Esophagus muscularis mucosa (tissue), 4 donors: ENCODE measurements at regions not wholly inside any gene's neighbourhood (a gene's known extent, or its start where the extent isn't known, plus 50 kb on each side); places are given as distances from the start of the nearest gene placed in this dataset.

ENCODE experiments used
- DNase-seq: peaks from one replicate; pipeline ENCODE4 v3.0.0-alpha.2; 2017; ENCODE audit errors: extremely low spot score
- H3K27ac ChIP-seq, 4 donors: fragments of 200-600 bp; sonication (generic); replicated peaks in 1 of 4; 1 replicate in 3 of 4; 2 replicates in 1 of 4; pipeline ENCODE4 v1.5.1; 2016 to 2019; ENCODE audit warnings: mild to moderate bottlenecking in 1 of 4
- H3K27me3 ChIP-seq, 4 donors: fragments of 200-600 bp; sonication (generic); one replicate each; pipeline versions ENCODE4 v1.5.1 to v1.6.0; 2016 to 2019
- H3K36me3 ChIP-seq, 4 donors: fragments of 200-600 bp; sonication (generic); one replicate each; pipeline ENCODE4 v1.5.1; 2016 to 2019
- H3K4me1 ChIP-seq, 4 donors: fragments of 200-600 bp; sonication (generic); one replicate each; pipeline ENCODE4 v1.5.1; 2016 to 2019
- H3K4me3 ChIP-seq, 4 donors: fragments of 200-600 bp; sonication (generic); 1 replicate in 2 of 4; 2 replicates in 2 of 4; pipeline ENCODE4 v1.5.1; 2016 to 2019; ENCODE audit warnings: mild to moderate bottlenecking in 4 of 4, moderate library complexity in 1 of 4
- H3K9me3 ChIP-seq, 4 donors: fragments of 200-600 bp; sonication (generic); 1 replicate in 3 of 4; 2 replicates in 1 of 4; pipeline ENCODE4 v1.5.1; 2016 to 2019
- EP300 ChIP-seq: sonication (generic); formaldehyde crosslinking; IDR thresholded peaks from one replicate; pipeline ENCODE4 v1.6.1; 2017; ENCODE audit warnings: antibody characterized with exemption
- POLR2A ChIP-seq: fragments of 450-650 bp; IDR thresholded peaks from one replicate; pipeline ENCODE4 v1.6.1; 2017; ENCODE audit warnings: antibody characterized with exemption, moderate library complexity, mild to moderate bottlenecking, low read depth
- POLR2AphosphoS5 ChIP-seq, 2 donors: sonication (generic); formaldehyde crosslinking; IDR thresholded peaks; one replicate each; pipeline ENCODE4 v1.6.1; 2017; ENCODE audit warnings: antibody characterized with exemption in 2 of 2
- WGBS: methylation state at CpG from one replicate; pipeline ENCODE4 v1.1.5; 2018; 5-methylcytosine and 5-hydroxymethylcytosine counted together
- intact Hi-C: fragments of 100-400 bp; cut with DNase I; formaldehyde crosslinking; loops from one replicate; pipeline ENCODE4 v1.15.1; 2023
- TF ChIP-seq, protein P1 (sequence below), 3 experiments: fragments of 200-600 bp in 2 of 3; fragments of 450-650 bp in 1 of 3; sonication (generic) in 2 of 3; IDR thresholded peaks; one replicate each; pipeline ENCODE4 v1.5.1; 2017 to 2019; ENCODE audit warnings: antibody characterized with exemption in 3 of 3, mild to moderate bottlenecking in 2 of 3, moderate library complexity in 1 of 3

DNA sequence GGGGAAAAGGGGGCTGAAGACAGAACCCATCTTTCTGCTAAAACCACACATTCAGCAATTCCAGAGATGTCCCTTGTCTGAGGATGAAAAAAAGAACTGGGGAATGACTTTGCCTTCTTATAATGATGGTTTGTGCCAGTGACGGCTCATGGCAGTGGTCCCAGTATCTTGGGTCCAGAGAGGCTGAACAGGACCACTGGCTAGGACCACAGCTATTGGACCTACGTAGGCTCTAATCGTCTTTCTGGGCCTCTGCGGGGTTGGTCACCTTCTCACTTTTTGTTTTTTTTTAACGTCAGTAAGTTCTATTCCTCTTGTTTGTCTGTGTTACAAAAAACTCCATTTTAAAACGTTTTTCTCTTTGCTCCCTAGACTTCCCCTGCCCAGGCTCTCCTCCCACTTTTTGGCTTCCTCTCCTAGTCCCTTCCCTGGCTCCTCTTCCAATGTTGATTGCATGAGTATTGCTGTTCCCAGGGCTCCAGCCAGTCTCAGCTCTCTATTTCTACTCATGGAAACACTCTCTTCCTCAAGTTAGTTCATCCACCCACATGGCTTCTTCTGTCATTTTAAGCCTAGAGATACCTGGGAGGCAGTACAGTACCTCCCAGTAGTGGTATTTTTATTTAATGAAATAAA is 52.6 kb upstream of the STX18 start:
- intact Hi-C loops: no loop called here
- 77% methylated on average over 6 of the region's 6 CpGs for WGBS
- Histone ChIP-seq H3K9me3 (peaks cover 0 to 19% (median 3%) of the 10 kb centered on the region in 4 donors), H3K27ac (no peak overlapping the region), H3K27me3 (no peaks in the 10 kb centered on the region), H3K36me3 (peaks cover 0 to 3% (median 0%) of the 10 kb centered on the region in 4 donors), H3K4me1 (no peaks in the 10 kb centered on the region), H3K4me3 (no peak overlapping the region)
- TF ChIP-seq, protein P1, sequence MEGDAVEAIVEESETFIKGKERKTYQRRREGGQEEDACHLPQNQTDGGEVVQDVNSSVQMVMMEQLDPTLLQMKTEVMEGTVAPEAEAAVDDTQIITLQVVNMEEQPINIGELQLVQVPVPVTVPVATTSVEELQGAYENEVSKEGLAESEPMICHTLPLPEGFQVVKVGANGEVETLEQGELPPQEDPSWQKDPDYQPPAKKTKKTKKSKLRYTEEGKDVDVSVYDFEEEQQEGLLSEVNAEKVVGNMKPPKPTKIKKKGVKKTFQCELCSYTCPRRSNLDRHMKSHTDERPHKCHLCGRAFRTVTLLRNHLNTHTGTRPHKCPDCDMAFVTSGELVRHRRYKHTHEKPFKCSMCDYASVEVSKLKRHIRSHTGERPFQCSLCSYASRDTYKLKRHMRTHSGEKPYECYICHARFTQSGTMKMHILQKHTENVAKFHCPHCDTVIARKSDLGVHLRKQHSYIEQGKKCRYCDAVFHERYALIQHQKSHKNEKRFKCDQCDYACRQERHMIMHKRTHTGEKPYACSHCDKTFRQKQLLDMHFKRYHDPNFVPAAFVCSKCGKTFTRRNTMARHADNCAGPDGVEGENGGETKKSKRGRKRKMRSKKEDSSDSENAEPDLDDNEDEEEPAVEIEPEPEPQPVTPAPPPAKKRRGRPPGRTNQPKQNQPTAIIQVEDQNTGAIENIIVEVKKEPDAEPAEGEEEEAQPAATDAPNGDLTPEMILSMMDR (IDR thresholded peaks at IDR 0.05): no peak
- TF ChIP-seq POLR2A: no peak
- TF ChIP-seq POLR2AphosphoS5 (IDR thresholded peaks at IDR 0.05): no peak
- no peak for TF ChIP-seq EP300
- DNase-seq: no peak

DNA sequence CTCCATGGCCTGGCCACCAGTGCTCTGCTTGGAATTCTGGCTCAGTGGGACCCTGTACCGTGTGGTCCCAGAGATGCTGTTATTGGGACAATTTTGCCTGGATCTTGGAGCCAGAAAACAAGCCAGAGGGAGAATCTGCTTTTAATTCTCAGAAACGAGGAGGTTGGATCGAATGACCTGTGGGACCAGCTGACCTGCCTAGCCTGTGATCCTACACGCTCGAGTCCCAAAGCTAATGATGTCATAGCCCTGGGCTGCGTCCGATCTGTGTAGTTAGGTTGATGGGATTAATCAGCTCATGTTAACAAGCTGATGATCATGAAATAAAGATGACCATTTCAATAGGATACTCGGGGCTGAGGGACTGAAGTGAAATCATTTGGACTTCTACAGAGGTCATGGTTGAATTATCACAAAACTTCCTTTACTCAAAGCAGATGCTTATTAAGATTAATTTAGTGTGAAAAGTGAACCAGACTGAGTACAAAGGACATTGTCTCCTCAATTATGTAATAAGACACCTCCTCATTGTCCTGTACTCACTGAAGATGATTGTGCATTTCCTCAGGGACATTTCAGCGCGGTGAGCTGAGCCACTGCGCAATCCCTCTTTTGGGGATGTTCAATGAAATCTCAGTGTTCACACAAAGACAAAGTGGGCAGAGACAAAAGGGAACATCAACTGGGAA is 51.9 kb upstream of the STX18 start:
- no peak overlapping the region for H3K4me3 ChIP-seq
- no peak for TF ChIP-seq POLR2A
- no peak for TF ChIP-seq EP300
- no peak for TF ChIP-seq POLR2AphosphoS5 (IDR thresholded peaks at IDR 0.05)
- TF ChIP-seq, protein P1 (IDR thresholded peaks at IDR 0.05): no peak
- no peak overlapping the region for H3K27ac ChIP-seq
- no peaks in the 10 kb centered on the region for H3K4me1 ChIP-seq
- intact Hi-C loops: no loop called here
- WGBS: 84% methylated on average over 11 of the region's 11 CpGs
- H3K27me3 ChIP-seq: no peaks in the 10 kb centered on the region
- H3K36me3 ChIP-seq: peaks cover 0 to 3% (median 0%) of the 10 kb centered on the region in 4 donors
- peaks cover 0 to 19% (median 3%) of the 10 kb centered on the region in 4 donors for H3K9me3 ChIP-seq
- no peak for DNase-seq

DNA sequence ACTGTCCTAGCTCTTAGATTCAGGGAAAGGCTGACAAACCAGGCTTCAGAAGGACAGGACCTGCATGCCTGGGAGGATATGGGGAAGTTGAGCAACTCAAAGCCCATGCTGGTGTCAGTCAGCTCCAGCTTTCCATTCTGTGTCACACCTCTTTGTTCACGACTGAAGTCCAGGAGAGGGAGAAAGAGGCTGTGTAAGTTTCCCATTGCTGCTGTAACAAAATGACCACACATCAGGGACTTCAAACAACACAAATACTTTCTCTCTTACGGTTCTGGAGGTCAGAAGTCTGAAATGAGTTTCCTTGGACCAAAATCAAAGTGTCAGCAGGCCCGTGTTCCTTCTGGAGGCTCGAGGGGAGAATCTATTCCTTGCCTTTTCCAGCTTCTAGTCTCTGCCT is 50.6 kb upstream of the STX18 start:
- intact Hi-C loops: no loop called here
- no peak for DNase-seq
- WGBS: 46% methylated on average over 4 of the region's 4 CpGs
- Histone ChIP-seq H3K4me1 (no peaks in the 10 kb centered on the region), H3K36me3 (peaks cover 0 to 3% (median 0%) of the 10 kb centered on the region in 4 donors), H3K9me3 (peaks cover 0 to 19% (median 3%) of the 10 kb centered on the region in 4 donors), H3K27me3 (no peaks in the 10 kb centered on the region), H3K4me3 (no peak overlapping the region), H3K27ac (no peak overlapping the region)
- TF ChIP-seq POLR2AphosphoS5 (IDR thresholded peaks at IDR 0.05) (no peak), POLR2A (no peak)
